GM12872 (cell line): ENCODE measurements at regions not wholly inside any gene's neighbourhood (a gene's known extent, or its start where the extent isn't known, plus 50 kb on each side); places are given as distances from the start of the nearest gene placed in this dataset.

Source experiments
- CTCF ChIP-seq: IDR thresholded peaks from 3 replicates; pipeline ENCODE4 v1.5.1; 2011; ENCODE audit warnings: low read depth, mild to moderate bottlenecking, low read length, moderate library complexity; ENCODE audit not compliant: insufficient read depth

- no peak for TF ChIP-seq CTCF
Observed at GRCh38 chr4:181281451-181281850, 961.8 kb upstream of the TENM3 start.

- no peak for TF ChIP-seq CTCF
Observed at GRCh38 chr4:181289198-181289597, 954.0 kb upstream of the TENM3 start.

GRCh38 chr4:181291615-181292014 is 951.6 kb upstream of the TENM3 start:
- TF ChIP-seq CTCF: no peak

- TF ChIP-seq CTCF: no peak
Observed at GRCh38 chr4:181293014-181293413, 950.2 kb upstream of the TENM3 start.

GRCh38 chr4:181293541-181293940 is 949.7 kb upstream of the TENM3 start:
- no peak for TF ChIP-seq CTCF

- TF ChIP-seq CTCF: no peak
Observed at GRCh38 chr4:181294421-181294820, 948.8 kb upstream of the TENM3 start.

GRCh38 chr4:181301735-181302710 is 941.2 kb upstream of the TENM3 start:
- TF ChIP-seq CTCF: peak; percentile 80
